ENCODE measurements at regions not wholly inside any gene's neighbourhood (a gene's known extent, or its start where the extent isn't known, plus 50 kb on each side); places are given as distances from the start of the nearest gene placed in this dataset.

DNA sequence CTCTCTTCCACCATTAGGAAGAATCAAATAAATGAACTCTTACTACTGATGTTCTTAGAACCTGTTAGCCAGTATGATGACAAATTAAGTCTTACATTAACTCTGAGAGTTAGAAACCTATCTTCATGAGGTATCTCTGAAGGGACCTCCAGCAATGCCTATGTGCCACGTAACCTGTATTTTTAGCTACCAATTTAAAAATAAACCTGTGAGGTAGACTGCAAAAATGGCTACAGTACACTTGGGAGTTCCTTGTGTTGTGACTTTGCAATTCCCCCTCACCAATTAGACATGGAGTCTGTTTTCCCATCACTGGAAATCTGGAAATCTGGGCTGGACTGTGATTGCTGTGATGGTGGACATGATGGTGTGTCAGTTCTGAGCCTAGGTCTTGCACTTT is 143.7 kb upstream of the MPHOSPH6 start:
- TF ChIP-seq, protein P1, sequence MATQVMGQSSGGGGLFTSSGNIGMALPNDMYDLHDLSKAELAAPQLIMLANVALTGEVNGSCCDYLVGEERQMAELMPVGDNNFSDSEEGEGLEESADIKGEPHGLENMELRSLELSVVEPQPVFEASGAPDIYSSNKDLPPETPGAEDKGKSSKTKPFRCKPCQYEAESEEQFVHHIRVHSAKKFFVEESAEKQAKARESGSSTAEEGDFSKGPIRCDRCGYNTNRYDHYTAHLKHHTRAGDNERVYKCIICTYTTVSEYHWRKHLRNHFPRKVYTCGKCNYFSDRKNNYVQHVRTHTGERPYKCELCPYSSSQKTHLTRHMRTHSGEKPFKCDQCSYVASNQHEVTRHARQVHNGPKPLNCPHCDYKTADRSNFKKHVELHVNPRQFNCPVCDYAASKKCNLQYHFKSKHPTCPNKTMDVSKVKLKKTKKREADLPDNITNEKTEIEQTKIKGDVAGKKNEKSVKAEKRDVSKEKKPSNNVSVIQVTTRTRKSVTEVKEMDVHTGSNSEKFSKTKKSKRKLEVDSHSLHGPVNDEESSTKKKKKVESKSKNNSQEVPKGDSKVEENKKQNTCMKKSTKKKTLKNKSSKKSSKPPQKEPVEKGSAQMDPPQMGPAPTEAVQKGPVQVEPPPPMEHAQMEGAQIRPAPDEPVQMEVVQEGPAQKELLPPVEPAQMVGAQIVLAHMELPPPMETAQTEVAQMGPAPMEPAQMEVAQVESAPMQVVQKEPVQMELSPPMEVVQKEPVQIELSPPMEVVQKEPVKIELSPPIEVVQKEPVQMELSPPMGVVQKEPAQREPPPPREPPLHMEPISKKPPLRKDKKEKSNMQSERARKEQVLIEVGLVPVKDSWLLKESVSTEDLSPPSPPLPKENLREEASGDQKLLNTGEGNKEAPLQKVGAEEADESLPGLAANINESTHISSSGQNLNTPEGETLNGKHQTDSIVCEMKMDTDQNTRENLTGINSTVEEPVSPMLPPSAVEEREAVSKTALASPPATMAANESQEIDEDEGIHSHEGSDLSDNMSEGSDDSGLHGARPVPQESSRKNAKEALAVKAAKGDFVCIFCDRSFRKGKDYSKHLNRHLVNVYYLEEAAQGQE (IDR thresholded peaks at IDR 0.05; ENCODE audit: insufficient replicate concordance, low read depth), result no peak
- TF ChIP-seq, protein P2, sequence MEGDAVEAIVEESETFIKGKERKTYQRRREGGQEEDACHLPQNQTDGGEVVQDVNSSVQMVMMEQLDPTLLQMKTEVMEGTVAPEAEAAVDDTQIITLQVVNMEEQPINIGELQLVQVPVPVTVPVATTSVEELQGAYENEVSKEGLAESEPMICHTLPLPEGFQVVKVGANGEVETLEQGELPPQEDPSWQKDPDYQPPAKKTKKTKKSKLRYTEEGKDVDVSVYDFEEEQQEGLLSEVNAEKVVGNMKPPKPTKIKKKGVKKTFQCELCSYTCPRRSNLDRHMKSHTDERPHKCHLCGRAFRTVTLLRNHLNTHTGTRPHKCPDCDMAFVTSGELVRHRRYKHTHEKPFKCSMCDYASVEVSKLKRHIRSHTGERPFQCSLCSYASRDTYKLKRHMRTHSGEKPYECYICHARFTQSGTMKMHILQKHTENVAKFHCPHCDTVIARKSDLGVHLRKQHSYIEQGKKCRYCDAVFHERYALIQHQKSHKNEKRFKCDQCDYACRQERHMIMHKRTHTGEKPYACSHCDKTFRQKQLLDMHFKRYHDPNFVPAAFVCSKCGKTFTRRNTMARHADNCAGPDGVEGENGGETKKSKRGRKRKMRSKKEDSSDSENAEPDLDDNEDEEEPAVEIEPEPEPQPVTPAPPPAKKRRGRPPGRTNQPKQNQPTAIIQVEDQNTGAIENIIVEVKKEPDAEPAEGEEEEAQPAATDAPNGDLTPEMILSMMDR (IDR thresholded peaks at IDR 0.05; ENCODE audit: insufficient read depth, low read length), result no peak
- TF ChIP-seq SPI1 (IDR thresholded peaks at IDR 0.05; ENCODE audit: borderline replicate concordance, low read depth) (no peak), POLR2AphosphoS5 (IDR thresholded peaks at IDR 0.05; ENCODE audit: low read depth) (no peak), GABPA (IDR thresholded peaks at IDR 0.05; ENCODE audit: low read depth) (no peak)
- no peak for DNase-seq (ENCODE audit: low read depth in 1 of 2, low spot score in 1 of 2)
- Histone ChIP-seq H3K27ac (replicated peaks) (no peak overlapping the region), H3K4me3 (replicated peaks; ENCODE audit: insufficient read depth, low read length) (no peak overlapping the region), H3K27me3 (ENCODE audit: insufficient read depth, poor library complexity, severe bottlenecking) (no peaks in the 10 kb centered on the region)

DNA sequence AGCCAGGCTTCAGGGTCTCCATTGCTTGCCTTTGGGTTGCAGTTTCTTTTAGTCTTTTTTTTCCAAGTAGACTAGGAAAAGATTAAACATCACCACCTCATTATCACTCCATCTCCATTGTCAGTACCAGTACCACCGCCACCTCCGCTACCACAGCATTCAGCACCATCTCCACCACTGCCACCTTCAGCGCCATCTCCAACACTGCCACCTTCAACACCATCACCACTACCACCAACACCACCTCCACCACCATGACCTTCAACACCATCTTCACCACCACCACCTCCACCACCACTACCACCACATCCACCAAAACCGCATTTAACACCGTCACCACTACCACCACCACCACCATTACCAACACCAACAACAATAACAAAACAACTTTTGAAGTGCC is 141.5 kb upstream of the MPHOSPH6 start:
- TF ChIP-seq SPI1 (IDR thresholded peaks at IDR 0.05; ENCODE audit: borderline replicate concordance, low read depth), result no peak
- TF ChIP-seq, protein P2 (IDR thresholded peaks at IDR 0.05; ENCODE audit: insufficient read depth, low read length), result no peak
- no peak for TF ChIP-seq GABPA (IDR thresholded peaks at IDR 0.05; ENCODE audit: low read depth)
- H3K27me3 ChIP-seq (ENCODE audit: insufficient read depth, poor library complexity, severe bottlenecking), result no peaks in the 10 kb centered on the region
- no peak overlapping the region for H3K27ac ChIP-seq (replicated peaks)
- no peak for DNase-seq (ENCODE audit: low read depth in 1 of 2, low spot score in 1 of 2)
- no peak overlapping the region for H3K4me3 ChIP-seq (replicated peaks; ENCODE audit: insufficient read depth, low read length)

DNA sequence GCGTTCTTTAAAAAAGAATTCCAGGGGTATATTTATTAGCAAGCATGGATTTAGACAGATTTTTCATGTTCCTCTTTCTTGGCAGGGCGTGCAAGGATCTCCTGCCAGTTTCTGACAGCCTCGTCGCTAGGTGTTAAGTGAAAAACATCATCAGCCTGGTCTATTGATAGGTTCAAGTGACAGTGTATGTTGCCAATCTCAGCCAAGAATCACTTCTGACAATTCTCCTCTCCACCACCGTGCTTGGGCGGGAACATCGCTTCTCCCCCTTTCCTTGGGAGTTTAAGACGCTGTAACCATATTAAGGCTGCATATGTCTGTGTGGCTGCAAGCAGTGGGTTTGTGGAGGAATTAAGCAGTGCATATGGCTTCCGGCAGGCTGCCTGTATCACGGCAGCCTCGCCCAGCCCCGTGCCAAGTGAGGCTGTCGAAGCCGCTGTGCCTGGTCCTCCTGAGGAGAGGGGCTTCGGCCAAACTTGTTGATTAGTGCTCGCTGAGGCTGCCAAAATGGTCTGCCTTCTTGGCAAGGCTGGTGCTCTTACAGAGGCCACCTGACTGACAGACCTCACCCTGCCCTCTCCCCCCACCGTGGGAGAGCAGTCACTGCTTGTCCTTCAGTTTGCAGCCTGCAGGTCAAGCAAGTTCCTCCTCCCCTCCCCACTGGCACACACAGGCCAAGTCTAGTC is 132.2 kb upstream of the MPHOSPH6 start:
- H3K27ac ChIP-seq (replicated peaks), result no peak overlapping the region
- no peak for TF ChIP-seq SPI1 (IDR thresholded peaks at IDR 0.05; ENCODE audit: borderline replicate concordance, low read depth)
- no peak for TF ChIP-seq POLR2AphosphoS5 (IDR thresholded peaks at IDR 0.05; ENCODE audit: low read depth)
- TF ChIP-seq, protein P2 (IDR thresholded peaks at IDR 0.05; ENCODE audit: insufficient read depth, low read length), result no peak
- no peak for TF ChIP-seq GABPA (IDR thresholded peaks at IDR 0.05; ENCODE audit: low read depth)
- TF ChIP-seq, protein P1 (IDR thresholded peaks at IDR 0.05; ENCODE audit: insufficient replicate concordance, low read depth), result no peak
- no peak overlapping the region for H3K4me3 ChIP-seq (replicated peaks; ENCODE audit: insufficient read depth, low read length)
- no peak for DNase-seq (ENCODE audit: low read depth in 1 of 2, low spot score in 1 of 2)
- H3K27me3 ChIP-seq (ENCODE audit: insufficient read depth, poor library complexity, severe bottlenecking), result peaks cover 4% of the 10 kb centered on the region
